HL-60/S4 treated with phorbol 12-myristate 13-acetate at 8.2 ng/mL for 4 days and 3 days (cell line): ENCODE measurements at regions not wholly inside any gene's neighbourhood (a gene's known extent, or its start where the extent isn't known, plus 50 kb on each side); places are given as distances from the start of the nearest gene placed in this dataset.

Source experiments
- in situ Hi-C: fragments of 300-500 bp; cut with MboI; formaldehyde crosslinking; loops from 2 replicates; pipeline ENCODE4 v1.15.0; 2022; ENCODE audit warnings: low sequenced_read_pairs

- in situ Hi-C loops, result no loop called here
Observed at GRCh38 chr19:33898062-33898677, 101.5 kb downstream of the KCTD15 start.

- in situ Hi-C loops, result no loop called here
Observed at GRCh38 chr19:33900817-33901216, 104.1 kb downstream of the KCTD15 start.

GRCh38 chr19:33902395-33902794, 105.7 kb downstream of the KCTD15 start:
- in situ Hi-C loops, result no loop called here

GRCh38 chr19:33902802-33903488, 106.3 kb downstream of the KCTD15 start:
- in situ Hi-C loops, result no loop called here

GRCh38 chr19:33903489-33903850, 106.8 kb downstream of the KCTD15 start:
- in situ Hi-C loops, result no loop called here

GRCh38 chr19:33904681-33905080, 108.0 kb downstream of the KCTD15 start:
- in situ Hi-C loops, result no loop called here

- in situ Hi-C loops, result no loop called here
Observed at GRCh38 chr19:33905473-33905936, 108.8 kb downstream of the KCTD15 start.

- in situ Hi-C loops, result no loop called here
Observed at GRCh38 chr19:33905937-33906577, 109.4 kb downstream of the KCTD15 start.

- in situ Hi-C loops, result no loop called here
Observed at GRCh38 chr19:33906578-33907335, 110.1 kb downstream of the KCTD15 start.

- in situ Hi-C loops, result no loop called here
Observed at GRCh38 chr19:33910922-33911321, 114.3 kb downstream of the KCTD15 start.

GRCh38 chr19:33914599-33914998, 117.9 kb downstream of the KCTD15 start:
- in situ Hi-C loops, result no loop called here

- in situ Hi-C loops, result no loop called here
Observed at GRCh38 chr19:33916792-33917191, 120.1 kb downstream of the KCTD15 start.

GRCh38 chr19:33919291-33919690, 122.6 kb downstream of the KCTD15 start:
- in situ Hi-C loops, result no loop called here

- in situ Hi-C loops, result no loop called here
Observed at GRCh38 chr19:33921165-33921564, 124.5 kb downstream of the KCTD15 start.

GRCh38 chr19:33926306-33926705, 129.6 kb downstream of the KCTD15 start:
- in situ Hi-C loops, result no loop called here

- in situ Hi-C loops, result no loop called here
Observed at GRCh38 chr19:33927789-33928457, 131.3 kb downstream of the KCTD15 start.

- in situ Hi-C loops, result no loop called here
Observed at GRCh38 chr19:33928458-33928950, 131.8 kb downstream of the KCTD15 start.

- in situ Hi-C loops, result no loop called here
Observed at GRCh38 chr19:33933931-33934330, 137.3 kb downstream of the KCTD15 start.

GRCh38 chr19:33938821-33939220, 142.2 kb downstream of the KCTD15 start:
- in situ Hi-C loops, result no loop called here

- in situ Hi-C loops, result no loop called here
Observed at GRCh38 chr19:33941133-33941532, 144.5 kb downstream of the KCTD15 start.
